ENCODE measurements at regions not wholly inside any gene's neighbourhood (a gene's known extent, or its start where the extent isn't known, plus 50 kb on each side); places are given as distances from the start of the nearest gene placed in this dataset.

- DNase-seq = no peak
These were observed 109.6 kb upstream of the BMP2 start for GRCh38 chr20:6657904-6658303.

GRCh38 chr20:6657111-6657510, 110.4 kb upstream of the BMP2 start:
- no peak for DNase-seq

GRCh38 chr20:6654513-6655252, 112.8 kb upstream of the BMP2 start:
- DNase-seq = no peak

GRCh38 chr20:6651561-6651960, 115.9 kb upstream of the BMP2 start:
- DNase-seq = no peak

GRCh38 chr20:6651016-6651415, 116.5 kb upstream of the BMP2 start:
- no peak for DNase-seq

- no peak for DNase-seq
These were observed 121.4 kb upstream of the BMP2 start for GRCh38 chr20:6646021-6646636.

- DNase-seq = no peak
These were observed 122.5 kb upstream of the BMP2 start for GRCh38 chr20:6644813-6645628.

GRCh38 chr20:6641012-6641411, 126.5 kb upstream of the BMP2 start:
- DNase-seq = no peak

- no peak for DNase-seq
These were observed 130.3 kb upstream of the BMP2 start for GRCh38 chr20:6637160-6637579.

- peak in 1 of 2 experiments; percentile 8 for DNase-seq
These were observed 131.0 kb upstream of the BMP2 start for GRCh38 chr20:6636209-6637159.

GRCh38 chr20:6635034-6635736, 132.3 kb upstream of the BMP2 start:
- DNase-seq = no peak

- DNase-seq = peak in 1 of 2 experiments; percentile 34
These were observed 135.3 kb upstream of the BMP2 start for GRCh38 chr20:6632187-6632586.

- no peak for DNase-seq
These were observed 137.0 kb upstream of the BMP2 start for GRCh38 chr20:6630514-6630913.

GRCh38 chr20:6629564-6629963, 137.9 kb upstream of the BMP2 start:
- DNase-seq = no peak

- DNase-seq = no peak
These were observed 140.7 kb upstream of the BMP2 start for GRCh38 chr20:6626805-6627204.

GRCh38 chr20:6623989-6624388, 143.5 kb upstream of the BMP2 start:
- DNase-seq = no peak

GRCh38 chr20:6622041-6622440, 145.4 kb upstream of the BMP2 start:
- DNase-seq = no peak

- no peak for DNase-seq
These were observed 149.4 kb upstream of the BMP2 start for GRCh38 chr20:6618051-6618450.

GRCh38 chr20:6616421-6616820, 151.1 kb upstream of the BMP2 start:
- no peak for DNase-seq

- no peak for DNase-seq
These were observed 152.7 kb upstream of the BMP2 start for GRCh38 chr20:6614836-6615235.

GRCh38 chr20:6613280-6613861, 154.1 kb upstream of the BMP2 start:
- DNase-seq = no peak

- DNase-seq = no peak
These were observed 154.9 kb upstream of the BMP2 start for GRCh38 chr20:6612606-6612923.

All from NCI-H446 (cell line).